ENCODE measurements at regions not wholly inside any gene's neighbourhood (a gene's known extent, or its start where the extent isn't known, plus 50 kb on each side); places are given as distances from the start of the nearest gene placed in this dataset.

GRCh38 chr2:134109246-134109645, 144.6 kb upstream of the MGAT5 start:
- TF ChIP-seq FOXK2 (IDR thresholded peaks at IDR 0.05), result no peak
- TF ChIP-seq FOXM1 (IDR thresholded peaks at IDR 0.05; ENCODE audit: borderline replicate concordance), result no peak
- TF ChIP-seq ELF4 (IDR thresholded peaks at IDR 0.05), result no peak
- no peak for TF ChIP-seq SP1 (IDR thresholded peaks at IDR 0.05)
- no peak for TF ChIP-seq NFRKB (IDR thresholded peaks at IDR 0.05)
- TF ChIP-seq HDGF (IDR thresholded peaks at IDR 0.05; ENCODE audit: borderline replicate concordance), result no peak
- no peak for TF ChIP-seq ZNF384 (IDR thresholded peaks at IDR 0.05)
- no peak for TF ChIP-seq BHLHE40 (IDR thresholded peaks at IDR 0.05; ENCODE audit: borderline replicate concordance)
- TF ChIP-seq SUZ12 (IDR thresholded peaks at IDR 0.05), result no peak
- no peak for TF ChIP-seq LEF1 (IDR thresholded peaks at IDR 0.05; ENCODE audit: borderline replicate concordance)
